Heart left ventricle (tissue), 16 donors: ENCODE measurements at regions not wholly inside any gene's neighbourhood (a gene's known extent, or its start where the extent isn't known, plus 50 kb on each side); places are given as distances from the start of the nearest gene placed in this dataset.

Experiments used
- ATAC-seq, 4 donors: fragments of 200-7000 bp; cut with Tn5 transposase; one replicate each; pipeline ENCODE4 v1.9.1; 2020 to 2022; ENCODE audit warnings: moderate library complexity in 4 of 4, mild to moderate bottlenecking in 3 of 4, moderate number of reproducible peaks in 1 of 4
- DNase-seq, 5 donors: peaks; one replicate each; pipeline ENCODE4 v3.0.0-alpha.2; 2020
- H3K27ac ChIP-seq, 12 donors: fragments of 200-600 bp; sonication (generic) in 4 of 12; one replicate each; pipeline versions ENCODE4 v1.5.0 to v1.8.0; 2016 to 2022; ENCODE audit warnings: mild to moderate bottlenecking in 2 of 12
- H3K27me3 ChIP-seq, 9 donors: fragments of 200-600 bp; sonication (generic) in 2 of 9; one replicate each; pipeline versions ENCODE4 v1.5.1 to v1.8.0; 2016 to 2022; ENCODE audit warnings: mild to moderate bottlenecking in 3 of 9
- H3K36me3 ChIP-seq, 9 donors: fragments of 200-600 bp; sonication (generic) in 2 of 9; one replicate each; pipeline versions ENCODE4 v1.5.0 to v1.8.0; 2018 to 2022; ENCODE audit warnings: mild to moderate bottlenecking in 2 of 9
- H3K4me1 ChIP-seq, 12 donors: fragments of 200-600 bp; sonication (generic) in 4 of 12; one replicate each; pipeline versions ENCODE4 v1.5.0 to v1.8.0; 2016 to 2022; ENCODE audit warnings: mild to moderate bottlenecking in 3 of 12
- H3K4me3 ChIP-seq, 12 donors: fragments of 200-600 bp; sonication (generic) in 4 of 12; one replicate each; pipeline versions ENCODE4 v1.5.0 to v1.8.0; 2017 to 2022; ENCODE audit warnings: mild to moderate bottlenecking in 9 of 12, moderate library complexity in 4 of 12
- H3K9me3 ChIP-seq, 12 donors: fragments of 200-600 bp; sonication (generic) in 4 of 12; one replicate each; pipeline versions ENCODE4 v1.5.0 to v1.8.0; 2016 to 2022; ENCODE audit warnings: mild to moderate bottlenecking in 1 of 12
- CTCF ChIP-seq, 12 donors: fragments of 200-600 bp; sonication (generic) in 4 of 12; IDR thresholded peaks; one replicate each; pipeline versions ENCODE4 v1.5.0 to v1.8.0; 2018 to 2022; ENCODE audit warnings: antibody characterized with exemption in 12 of 12, mild to moderate bottlenecking in 5 of 12
- POLR2A ChIP-seq, 2 donors: fragments of 450-650 bp; IDR thresholded peaks; one replicate each; pipeline ENCODE4 v1.6.1; 2017; ENCODE audit warnings: antibody characterized with exemption in 2 of 2, mild to moderate bottlenecking in 2 of 2, moderate library complexity in 2 of 2
- WGBS, 4 donors: extraction: QIAGEN DNeasy Blood & Tissue Kit in 2 of 4; methylation state at CpG; one replicate each; pipeline versions ENCODE4 v1.1.5 to v1.1.7; 2013 to 2018; 5-methylcytosine and 5-hydroxymethylcytosine counted together
- intact Hi-C, 10 donors: fragments of 100-400 bp; cut with DNase I; formaldehyde crosslinking; loops; one replicate each; pipeline versions ENCODE4 v1.11.1 to v1.14.2; 2022
- donor health status: ischemic (EF 13 %, LVEDD 7.1; RV severe dilation, severe dysfunction).
- donor health status: healthy with polysubstance abuse.
- donor health status: DM: no; HTN: yes; CAD: no.
- donor health status: DM: no; HTN: no; CAD: no.
- donor health status: ischemic (EF 25% LVEDD 6.9; RV normal size, moderate dysfunction).
- donor health status: ischemic (EF 25% LVEDD 5.7; RV mildly dilated, moderate dysfunction).
- donor health status: healthy.
- donor health status: DM: yes; HTN: yes; CAD: no.
- donor health status: ischemic (EF 35%, LVEDD 5.7; RV mildly dilated, moderate dysfunction).
- donor health status: nonischemic (EF 11% LVEDD 7.7; RV severe dilation, severe dysfunction).
- donor health status: DM: yes; HTN: yes; CAD: no.
- donor health status: PGD.
- donor health status: ischemic (EF 29% LVEDD 5.4; RV normal size, mild dysfunction).
- donor health status: nonischemic (EF 23%, LVEDD 6.1; RV moderate dilation, normal function).

GRCh38 chr6:43972179-43972912, 154.9 kb downstream of the MRPL14 start:
- H3K27me3 ChIP-seq = no peaks in the 10 kb centered on the region
- H3K9me3 ChIP-seq = peaks cover 0 to 10% (median 0%) of the 10 kb centered on the region in 12 donors
- 64 to 74% (median 72%) methylated on average over 6 of the region's 6 CpGs for WGBS, 4 donors
- peak; percentile 34 to 69 (median 54) for ATAC-seq
- H3K27ac ChIP-seq = peak overlapping the region in 11 of 12 donors; percentile 41 to 84 (median 74)
- TF ChIP-seq CTCF (IDR thresholded peaks at IDR 0.05) (no peak), POLR2A (IDR thresholded peaks at IDR 0.05) (no peak)
- no peaks in the 10 kb centered on the region for H3K36me3 ChIP-seq
- peaks cover 0 to 27% (median 17%) of the 10 kb centered on the region in 12 donors for H3K4me1 ChIP-seq
- intact Hi-C loops = no loop called here
- H3K4me3 ChIP-seq = no peak overlapping the region
- DNase-seq = no peak

GRCh38 chr6:43971776-43972126, 155.5 kb downstream of the MRPL14 start:
- Histone ChIP-seq H3K27me3 (no peaks in the 10 kb centered on the region), H3K36me3 (no peaks in the 10 kb centered on the region), H3K4me1 (peaks cover 0 to 27% (median 17%) of the 10 kb centered on the region in 12 donors), H3K27ac (peak overlapping the region in 9 of 12 donors; percentile 47 to 84 (median 75)), H3K4me3 (no peak overlapping the region), H3K9me3 (peaks cover 0 to 10% (median 0%) of the 10 kb centered on the region in 12 donors)
- intact Hi-C loops = no loop called here
- DNase-seq = no peak
- 95 to 97% (median 96%) methylated on average over 2 of the region's 2 CpGs for WGBS, 4 donors
- no peak for TF ChIP-seq CTCF (IDR thresholded peaks at IDR 0.05)
- TF ChIP-seq POLR2A (IDR thresholded peaks at IDR 0.05) = no peak
- no peak for ATAC-seq

- H3K27ac ChIP-seq = peak overlapping the region in 4 of 12 donors; percentile 5 to 75 (median 68)
- no peaks in the 10 kb centered on the region for H3K36me3 ChIP-seq
- DNase-seq (peak in 4 of 5 donors; percentile 19 to 62 (median 44)), ATAC-seq (peak in 1 of 4 donors; percentile 16)
- 69 to 78% (median 75%) methylated on average over 8 of the region's 8 CpGs for WGBS, 4 donors
- no peaks in the 10 kb centered on the region for H3K27me3 ChIP-seq
- H3K9me3 ChIP-seq = peaks cover 0 to 7% (median 0%) of the 10 kb centered on the region in 12 donors
- H3K4me1 ChIP-seq = peaks cover 0 to 27% (median 17%) of the 10 kb centered on the region in 12 donors
- H3K4me3 ChIP-seq = no peak overlapping the region
- intact Hi-C loops = no loop called here
- no peak for TF ChIP-seq POLR2A (IDR thresholded peaks at IDR 0.05)
- TF ChIP-seq CTCF (IDR thresholded peaks at IDR 0.05) = no peak
Measured at GRCh38 chr6:43970913-43971775, 156.1 kb downstream of the MRPL14 start.
